Neural progenitor cell (in vitro differentiated cells): ENCODE measurements at regions not wholly inside any gene's neighbourhood (a gene's known extent, or its start where the extent isn't known, plus 50 kb on each side); places are given as distances from the start of the nearest gene placed in this dataset.

ENCODE experiments used
- EZH2 ChIP-seq: fragments of 200-600 bp; sonication (generic); IDR thresholded peaks from 2 replicates; pipeline ENCODE4 v1.6.1; 2017; ENCODE audit warnings: antibody characterized with exemption, mild to moderate bottlenecking, moderate library complexity
- TF ChIP-seq, protein P1 (sequence below): fragments of 200-600 bp; sonication (generic); IDR thresholded peaks from 2 replicates; pipeline ENCODE4 v1.5.1; 2017; ENCODE audit warnings: antibody characterized with exemption, mild to moderate bottlenecking

DNA sequence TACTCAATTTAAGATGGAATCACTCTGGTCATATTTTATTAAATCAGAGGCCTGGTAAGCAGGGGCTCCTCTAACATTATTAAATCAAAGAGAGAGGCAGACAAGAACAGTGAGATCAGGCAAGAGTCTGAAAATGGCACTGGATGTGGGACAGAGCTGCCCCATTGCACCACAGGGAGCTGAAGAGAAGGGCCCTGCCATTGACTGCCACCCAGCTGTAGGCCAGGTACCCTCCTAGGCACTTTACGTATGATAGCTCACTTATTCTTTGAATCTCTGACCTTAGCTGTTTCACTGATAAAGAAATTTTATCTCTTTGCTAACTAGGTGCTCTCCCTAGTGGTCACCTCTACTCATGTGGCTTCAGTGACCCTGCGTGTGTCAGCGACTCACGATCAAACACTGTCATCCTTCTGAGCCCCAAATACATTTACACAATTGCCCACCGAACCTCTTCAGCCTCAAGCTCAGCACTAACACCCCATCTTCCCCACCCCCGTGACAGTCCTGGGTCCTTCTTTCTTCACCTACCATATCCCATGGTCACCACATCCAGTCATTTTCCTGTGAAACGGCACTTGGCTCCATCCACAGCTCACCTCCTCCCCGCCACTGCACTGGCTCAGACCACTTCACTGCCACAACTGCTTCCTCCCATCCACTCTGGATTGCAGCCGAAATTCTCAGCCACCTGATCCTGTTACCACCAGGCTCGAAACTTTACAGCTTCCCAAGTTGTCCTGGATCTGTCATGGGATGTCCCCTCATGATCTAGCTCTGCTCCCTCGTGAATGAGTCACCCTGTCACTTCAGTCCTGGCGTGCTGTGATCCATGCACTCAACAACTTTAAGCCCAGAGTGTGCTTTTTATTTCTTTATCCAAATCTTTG lies 97.3 kb upstream of the SYT6 start:
- TF ChIP-seq, protein P1, sequence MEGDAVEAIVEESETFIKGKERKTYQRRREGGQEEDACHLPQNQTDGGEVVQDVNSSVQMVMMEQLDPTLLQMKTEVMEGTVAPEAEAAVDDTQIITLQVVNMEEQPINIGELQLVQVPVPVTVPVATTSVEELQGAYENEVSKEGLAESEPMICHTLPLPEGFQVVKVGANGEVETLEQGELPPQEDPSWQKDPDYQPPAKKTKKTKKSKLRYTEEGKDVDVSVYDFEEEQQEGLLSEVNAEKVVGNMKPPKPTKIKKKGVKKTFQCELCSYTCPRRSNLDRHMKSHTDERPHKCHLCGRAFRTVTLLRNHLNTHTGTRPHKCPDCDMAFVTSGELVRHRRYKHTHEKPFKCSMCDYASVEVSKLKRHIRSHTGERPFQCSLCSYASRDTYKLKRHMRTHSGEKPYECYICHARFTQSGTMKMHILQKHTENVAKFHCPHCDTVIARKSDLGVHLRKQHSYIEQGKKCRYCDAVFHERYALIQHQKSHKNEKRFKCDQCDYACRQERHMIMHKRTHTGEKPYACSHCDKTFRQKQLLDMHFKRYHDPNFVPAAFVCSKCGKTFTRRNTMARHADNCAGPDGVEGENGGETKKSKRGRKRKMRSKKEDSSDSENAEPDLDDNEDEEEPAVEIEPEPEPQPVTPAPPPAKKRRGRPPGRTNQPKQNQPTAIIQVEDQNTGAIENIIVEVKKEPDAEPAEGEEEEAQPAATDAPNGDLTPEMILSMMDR: no peak
- no peak for TF ChIP-seq EZH2
